Spleen (tissue), 11 donors: ENCODE measurements at regions not wholly inside any gene's neighbourhood (a gene's known extent, or its start where the extent isn't known, plus 50 kb on each side); places are given as distances from the start of the nearest gene placed in this dataset.

Experiments used
- DNase-seq: peaks from one replicate; pipeline ENCODE4 v3.0.0-alpha.2; 2020
- H3K27ac ChIP-seq, 8 donors: fragments of 200-600 bp; sonication (generic) in 7 of 8; 1 replicate in 4 of 8; 2 replicates in 4 of 8; pipeline versions ENCODE4 v1.5.0 to v1.8.0; 2016 to 2021; ENCODE audit warnings: inconsistent platforms in 4 of 8, mild to moderate bottlenecking in 4 of 8, moderate library complexity in 1 of 8
- H3K27me3 ChIP-seq, 7 donors: fragments of 200-600 bp; sonication (generic) in 6 of 7; replicated peaks in 1 of 7; 1 replicate in 4 of 7; 2 replicates in 3 of 7; pipeline versions ENCODE4 v1.5.0 to v1.8.0; 2016 to 2021; ENCODE audit warnings: inconsistent platforms in 3 of 7, mild to moderate bottlenecking in 1 of 7
- H3K36me3 ChIP-seq, 6 donors: fragments of 200-600 bp; sonication (generic) in 5 of 6; 1 replicate in 4 of 6; 2 replicates in 2 of 6; pipeline versions ENCODE4 v1.5.0 to v1.8.0; 2016 to 2021; ENCODE audit warnings: inconsistent platforms in 2 of 6
- H3K4me1 ChIP-seq, 6 donors: fragments of 200-600 bp; sonication (generic) in 5 of 6; 1 replicate in 3 of 6; 2 replicates in 3 of 6; pipeline versions ENCODE4 v1.5.0 to v1.8.0; 2016 to 2021; ENCODE audit warnings: inconsistent platforms in 3 of 6
- H3K4me3 ChIP-seq, 8 donors: fragments of 200-600 bp; sonication (generic) in 7 of 8; 1 replicate in 4 of 8; 2 replicates in 4 of 8; pipeline versions ENCODE4 v1.5.0 to v1.8.0; 2016 to 2021; ENCODE audit warnings: inconsistent platforms in 4 of 8, mild to moderate bottlenecking in 4 of 8, moderate library complexity in 2 of 8
- H3K9me3 ChIP-seq, 8 donors: fragments of 200-600 bp; sonication (generic) in 7 of 8; 1 replicate in 4 of 8; 2 replicates in 4 of 8; pipeline versions ENCODE4 v1.5.0 to v1.8.0; 2016 to 2021; ENCODE audit warnings: inconsistent platforms in 4 of 8
- POLR2A ChIP-seq, 3 donors: fragments of 450-650 bp; IDR thresholded peaks; one replicate each; pipeline ENCODE4 v1.5.1; 2017; ENCODE audit warnings: antibody characterized with exemption in 3 of 3, mild to moderate bottlenecking in 1 of 3
- POLR2AphosphoS5 ChIP-seq, 3 donors: sonication (generic); formaldehyde crosslinking; IDR thresholded peaks; one replicate each; pipeline ENCODE4 v1.5.1; 2017; ENCODE audit warnings: antibody characterized with exemption in 3 of 3
- WGBS, 5 donors: extraction: QIAGEN DNeasy Blood & Tissue Kit in 3 of 5; methylation state at CpG; one replicate each; pipeline versions ENCODE4 v1.1.5 to v1.1.7; 2013 to 2018; 5-methylcytosine and 5-hydroxymethylcytosine counted together
- intact Hi-C: fragments of 100-400 bp; cut with DNase I; formaldehyde crosslinking; loops from one replicate; pipeline ENCODE4 v1.15.0; 2023; ENCODE audit warnings: low total_unique reads
- TF ChIP-seq, protein P1 (sequence below), 11 experiments: fragments of 200-600 bp in 7 of 11; fragments of 450-650 bp in 4 of 11; sonication (generic) in 4 of 11; IDR thresholded peaks in 8 of 11; conservative IDR thresholded peaks in 3 of 11; 1 replicate in 7 of 11; 2 replicates in 4 of 11; pipeline versions ENCODE4 v1.4.0 to v1.8.0; 2016 to 2021; ENCODE audit warnings: antibody characterized with exemption in 11 of 11, inconsistent platforms in 4 of 11, mild to moderate bottlenecking in 1 of 11
- donor health status: healthy with polysubstance abuse.
- donor health status: DM: no; HTN: no; CAD: no; lungs with moderate emphysema.
- donor health status: DM: no; HTN: no; CAD: no.
- donor health status: Bipolar disorder and iron deficiency.
- donor health status: healthy.
- donor health status: DM: no; HTN: no; CAD: no.
- donor health status: DM: yes; HTN: yes; CAD: no.

DNA sequence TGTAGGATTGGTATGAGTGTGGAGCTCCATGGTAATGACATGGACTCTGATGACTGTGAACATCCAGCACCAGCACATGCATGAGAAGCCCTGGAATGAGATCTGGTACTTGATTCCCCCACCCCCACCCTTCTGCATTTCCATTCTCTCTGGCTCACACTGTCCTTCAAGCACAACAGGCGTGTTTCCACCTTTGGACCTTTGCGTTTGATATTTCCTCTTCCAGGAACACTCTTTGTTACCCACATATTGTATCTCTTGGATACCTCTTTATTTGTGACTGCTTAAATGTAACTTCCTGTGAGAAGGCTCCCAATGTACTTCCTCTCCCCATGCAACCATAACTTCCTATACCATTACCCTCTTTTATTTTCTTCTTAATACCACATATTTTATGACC, 263.8 kb downstream of the HNMT start:
- WGBS, 5 donors = 68 to 86% (median 77%) methylated on average over 2 of the region's 2 CpGs
- Histone ChIP-seq H3K4me3 (no peak overlapping the region), H3K4me1 (no peaks in the 10 kb centered on the region), H3K27ac (no peak overlapping the region), H3K9me3 (no peaks in the 10 kb centered on the region), H3K36me3 (no peaks in the 10 kb centered on the region), H3K27me3 (no peaks in the 10 kb centered on the region)
- intact Hi-C loops = no loop called here
- DNase-seq = no peak
- TF ChIP-seq, protein P1, sequence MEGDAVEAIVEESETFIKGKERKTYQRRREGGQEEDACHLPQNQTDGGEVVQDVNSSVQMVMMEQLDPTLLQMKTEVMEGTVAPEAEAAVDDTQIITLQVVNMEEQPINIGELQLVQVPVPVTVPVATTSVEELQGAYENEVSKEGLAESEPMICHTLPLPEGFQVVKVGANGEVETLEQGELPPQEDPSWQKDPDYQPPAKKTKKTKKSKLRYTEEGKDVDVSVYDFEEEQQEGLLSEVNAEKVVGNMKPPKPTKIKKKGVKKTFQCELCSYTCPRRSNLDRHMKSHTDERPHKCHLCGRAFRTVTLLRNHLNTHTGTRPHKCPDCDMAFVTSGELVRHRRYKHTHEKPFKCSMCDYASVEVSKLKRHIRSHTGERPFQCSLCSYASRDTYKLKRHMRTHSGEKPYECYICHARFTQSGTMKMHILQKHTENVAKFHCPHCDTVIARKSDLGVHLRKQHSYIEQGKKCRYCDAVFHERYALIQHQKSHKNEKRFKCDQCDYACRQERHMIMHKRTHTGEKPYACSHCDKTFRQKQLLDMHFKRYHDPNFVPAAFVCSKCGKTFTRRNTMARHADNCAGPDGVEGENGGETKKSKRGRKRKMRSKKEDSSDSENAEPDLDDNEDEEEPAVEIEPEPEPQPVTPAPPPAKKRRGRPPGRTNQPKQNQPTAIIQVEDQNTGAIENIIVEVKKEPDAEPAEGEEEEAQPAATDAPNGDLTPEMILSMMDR (IDR thresholded peaks at IDR 0.05 in 8 of 11, conservative IDR thresholded peaks at IDR 0.05 in 3 of 11) = no peak
- TF ChIP-seq POLR2A (IDR thresholded peaks at IDR 0.05) (no peak), POLR2AphosphoS5 (IDR thresholded peaks at IDR 0.05) (no peak)

DNA sequence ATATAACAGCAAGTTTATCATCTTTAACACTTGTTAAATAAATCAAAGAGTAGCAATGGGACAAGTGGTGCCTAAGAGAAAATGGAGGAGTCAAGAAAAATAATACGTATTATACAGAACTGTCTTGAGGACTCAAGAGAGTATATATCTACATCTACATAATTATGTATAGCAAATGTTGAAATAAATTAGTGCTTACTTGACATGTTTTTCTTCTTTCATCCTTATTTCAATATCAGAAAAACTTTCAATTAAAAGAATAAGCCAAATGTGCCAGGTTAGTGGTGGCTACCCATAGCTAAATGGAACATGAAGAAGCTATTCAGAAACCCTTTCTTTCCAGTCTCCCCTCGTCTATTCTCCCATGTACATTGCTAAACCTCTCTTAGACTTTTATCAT, 267.3 kb upstream of the SPOPL start:
- TF ChIP-seq POLR2AphosphoS5 (IDR thresholded peaks at IDR 0.05) (no peak), POLR2A (IDR thresholded peaks at IDR 0.05) (no peak)
- TF ChIP-seq, protein P1 (IDR thresholded peaks at IDR 0.05 in 8 of 11, conservative IDR thresholded peaks at IDR 0.05 in 3 of 11) = no peak
- WGBS, 5 donors = 74 to 94% (median 83%) methylated on average over 2 of the region's 2 CpGs

DNA sequence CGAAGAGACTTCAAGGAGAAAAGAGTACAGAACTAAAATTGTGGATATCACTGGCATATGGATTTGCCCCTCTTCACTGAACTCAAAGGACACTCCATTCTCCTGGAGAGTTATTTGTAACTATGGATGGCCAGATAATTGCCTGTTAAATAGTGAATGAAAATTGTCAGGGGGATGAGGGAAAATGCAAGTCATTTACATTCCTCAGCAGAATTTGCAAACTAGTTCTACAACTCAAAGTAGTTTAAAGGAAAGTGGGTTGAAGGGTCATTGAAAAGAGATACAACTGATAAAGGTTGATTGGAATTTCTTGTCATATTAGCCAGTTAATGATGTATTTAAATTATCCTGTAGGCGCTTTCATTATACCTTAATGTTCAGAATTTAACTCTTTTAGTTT, 266.5 kb upstream of the SPOPL start:
- Histone ChIP-seq H3K36me3 (no peaks in the 10 kb centered on the region), H3K9me3 (no peaks in the 10 kb centered on the region), H3K4me3 (no peak overlapping the region), H3K4me1 (peaks cover 0 to 4% (median 0%) of the 10 kb centered on the region in 6 donors), H3K27me3 (no peaks in the 10 kb centered on the region), H3K27ac (no peak overlapping the region)
- WGBS, 5 donors = 86 to 93% (median 91%) methylated on average over 2 of the region's 2 CpGs
- TF ChIP-seq POLR2AphosphoS5 (IDR thresholded peaks at IDR 0.05) = no peak
- TF ChIP-seq, protein P1 (IDR thresholded peaks at IDR 0.05 in 8 of 11, conservative IDR thresholded peaks at IDR 0.05 in 3 of 11) = no peak
- DNase-seq = no peak
- intact Hi-C loops = no loop called here

More for the DNA sequence above, 267.3 kb upstream of the SPOPL start:
- Histone ChIP-seq H3K27ac (no peak overlapping the region), H3K9me3 (no peaks in the 10 kb centered on the region), H3K4me3 (no peak overlapping the region), H3K27me3 (no peaks in the 10 kb centered on the region), H3K36me3 (no peaks in the 10 kb centered on the region), H3K4me1 (peaks cover 0 to 4% (median 0%) of the 10 kb centered on the region in 6 donors)
- intact Hi-C loops = no loop called here
- DNase-seq = no peak

DNA sequence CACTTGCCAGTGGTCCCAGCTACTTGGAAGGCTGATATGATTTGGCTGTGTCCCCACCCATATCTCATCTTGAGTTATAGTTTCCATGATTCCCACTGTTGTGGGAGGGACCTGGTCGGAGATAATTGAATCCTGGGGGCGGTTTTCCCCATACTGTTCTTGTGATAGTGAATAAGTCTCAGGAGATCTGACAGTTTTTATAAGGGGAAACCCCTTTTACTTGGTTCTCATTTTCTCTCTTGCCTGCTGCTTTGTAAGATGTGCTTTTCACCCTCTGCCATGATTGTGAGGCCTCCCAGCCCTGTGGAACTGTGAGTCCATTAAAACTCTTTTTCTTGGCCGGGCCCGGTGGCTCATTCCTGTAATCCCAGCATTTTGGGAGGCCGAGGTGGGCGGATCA, 265.4 kb upstream of the SPOPL start:
- no peak for DNase-seq
- Histone ChIP-seq H3K4me1 (peaks cover 0 to 4% (median 0%) of the 10 kb centered on the region in 6 donors), H3K36me3 (no peaks in the 10 kb centered on the region), H3K27me3 (no peaks in the 10 kb centered on the region), H3K4me3 (no peak overlapping the region), H3K27ac (no peak overlapping the region), H3K9me3 (no peaks in the 10 kb centered on the region)
- 85 to 95% (median 88%) methylated on average over 6 of the region's 6 CpGs for WGBS, 5 donors
- no peak for TF ChIP-seq POLR2AphosphoS5 (IDR thresholded peaks at IDR 0.05)
- TF ChIP-seq, protein P1 (IDR thresholded peaks at IDR 0.05 in 8 of 11, conservative IDR thresholded peaks at IDR 0.05 in 3 of 11) = no peak
- intact Hi-C loops = no loop called here
